HepG2 (cell line): ENCODE measurements at regions not wholly inside any gene's neighbourhood (a gene's known extent, or its start where the extent isn't known, plus 50 kb on each side); places are given as distances from the start of the nearest gene placed in this dataset.
A peak's percentile ranks its signal among the peaks of the same experiment; 100 is the strongest.

Source experiments
- CEBPG ChIP-seq: IDR thresholded peaks from 2 replicates; pipeline ENCODE4 v1.6.1; 2016
- CHCHD3 ChIP-seq: sonication (generic); formaldehyde crosslinking; IDR thresholded peaks from 2 replicates; pipeline ENCODE4 v1.8.0; 2022; ENCODE audit warnings: mild to moderate bottlenecking, missing genetic modification reagents, moderate library complexity
- GABPB1 ChIP-seq: IDR thresholded peaks from 2 replicates; pipeline ENCODE4 v1.6.1; 2016; ENCODE audit warnings: mild to moderate bottlenecking, missing genetic modification reagents, moderate library complexity, missing compliant biosample characterization
- HOXA7 ChIP-seq: sonication (generic); formaldehyde crosslinking; IDR thresholded peaks from 2 replicates; pipeline ENCODE4 v1.8.1; 2022; ENCODE audit warnings: mild to moderate bottlenecking, missing genetic modification reagents, moderate library complexity
- JUNB ChIP-seq: sonication (generic); formaldehyde crosslinking; IDR thresholded peaks from 2 replicates; pipeline ENCODE4 v1.8.0; 2022; ENCODE audit warnings: missing genetic modification reagents, mild to moderate bottlenecking, borderline replicate concordance
- KAT8 ChIP-seq: IDR thresholded peaks from 2 replicates; pipeline ENCODE4 v1.6.1; 2016; ENCODE audit warnings: missing genetic modification reagents, missing compliant biosample characterization
- NFRKB ChIP-seq: fragments of 450-650 bp; IDR thresholded peaks from 2 replicates; pipeline ENCODE4 v1.6.1; 2017
- PAWR ChIP-seq: sonication (generic); formaldehyde crosslinking; IDR thresholded peaks from 2 replicates; pipeline ENCODE4 v1.4.0; 2020; ENCODE audit warnings: missing genetic modification reagents, mild to moderate bottlenecking, borderline replicate concordance
- RARA ChIP-seq: IDR thresholded peaks from 2 replicates; pipeline ENCODE4 v1.6.1; 2016; ENCODE audit warnings: missing genetic modification reagents, missing compliant biosample characterization
- RBM22 ChIP-seq: fragments of 200-400 bp; formaldehyde crosslinking; optimal IDR thresholded peaks from 2 replicates; pipeline ENCODE3; 2017; ENCODE audit warnings: mild to moderate bottlenecking, low read length, moderate library complexity
- RBM39 ChIP-seq: fragments of 200-400 bp; formaldehyde crosslinking; IDR thresholded peaks from one replicate; pipeline ENCODE4 v1.6.1; 2018; ENCODE audit warnings: antibody characterized with exemption, mild to moderate bottlenecking, low read depth, low read length; ENCODE audit not compliant: poor library complexity, severe bottlenecking
- SALL2 ChIP-seq: sonication (generic); formaldehyde crosslinking; IDR thresholded peaks from 2 replicates; pipeline ENCODE4 v1.8.1; 2023; ENCODE audit warnings: mild to moderate bottlenecking, missing genetic modification reagents, inconsistent platforms
- SMC3 ChIP-seq: IDR thresholded peaks from 2 replicates; pipeline ENCODE4 v1.6.1; 2011; ENCODE audit warnings: low read length, improper control_type of control experiment
- SSRP1 ChIP-seq: IDR thresholded peaks from 2 replicates; pipeline ENCODE4 v1.6.1; 2016; ENCODE audit warnings: control low read depth
- TARDBP ChIP-seq: sonication (generic); formaldehyde crosslinking; IDR thresholded peaks from 2 replicates; pipeline ENCODE4 v1.8.0; 2022; ENCODE audit warnings: mild to moderate bottlenecking, missing genetic modification reagents
- THYN1 ChIP-seq: sonication (generic); formaldehyde crosslinking; IDR thresholded peaks from 2 replicates; pipeline ENCODE4 v1.8.1; 2023; ENCODE audit warnings: low read depth, mild to moderate bottlenecking, moderate library complexity, missing genetic modification reagents, borderline replicate concordance
- YEATS4 ChIP-seq: sonication (generic); formaldehyde crosslinking; IDR thresholded peaks from 2 replicates; pipeline ENCODE4 v1.4.0; 2020; ENCODE audit warnings: missing genetic modification reagents, borderline replicate concordance
- ZBTB7B ChIP-seq: sonication (generic); formaldehyde crosslinking; IDR thresholded peaks from 2 replicates; pipeline ENCODE4 v1.4.0; 2020; ENCODE audit warnings: missing genetic modification reagents
- ZC3H13 ChIP-seq: sonication (generic); formaldehyde crosslinking; IDR thresholded peaks from 2 replicates; pipeline ENCODE4 v1.8.1; 2023; ENCODE audit warnings: mild to moderate bottlenecking, missing genetic modification reagents, moderate library complexity
- ZKSCAN8 ChIP-seq: IDR thresholded peaks from 2 replicates; pipeline ENCODE4 v1.6.1; 2016; ENCODE audit warnings: borderline replicate concordance, missing genetic modification reagents, missing compliant biosample characterization
- ZNF530 ChIP-seq: sonication (generic); formaldehyde crosslinking; IDR thresholded peaks from 2 replicates; pipeline ENCODE4 v1.5.0; 2020; ENCODE audit warnings: low read depth, mild to moderate bottlenecking, missing genetic modification reagents
- ZNF619 ChIP-seq: sonication (generic); formaldehyde crosslinking; IDR thresholded peaks from 2 replicates; pipeline ENCODE4 v1.4.0; 2020; ENCODE audit warnings: mild to moderate bottlenecking, missing genetic modification reagents
- ZNF713 ChIP-seq: sonication (generic); formaldehyde crosslinking; IDR thresholded peaks from 2 replicates; pipeline ENCODE4 v1.4.0; 2020; ENCODE audit warnings: mild to moderate bottlenecking, missing genetic modification reagents
- ZNF788 ChIP-seq: sonication (generic); formaldehyde crosslinking; IDR thresholded peaks from 2 replicates; pipeline ENCODE4 v1.5.0; 2020; ENCODE audit warnings: mild to moderate bottlenecking, missing genetic modification reagents, borderline replicate concordance
- TF ChIP-seq, protein P1 (sequence below): sonication (generic); formaldehyde crosslinking; IDR thresholded peaks from 2 replicates; pipeline ENCODE4 v1.8.1; 2023; ENCODE audit warnings: mild to moderate bottlenecking, missing genetic modification reagents
- TF ChIP-seq, protein P2 (sequence below): sonication (generic); formaldehyde crosslinking; IDR thresholded peaks from 2 replicates; pipeline ENCODE4 v1.9.0; 2021; ENCODE audit warnings: missing genetic modification reagents, borderline replicate concordance
- TF ChIP-seq, protein P3 (sequence below): sonication (generic); formaldehyde crosslinking; IDR thresholded peaks from 2 replicates; pipeline ENCODE4 v1.8.0; 2022; ENCODE audit warnings: mild to moderate bottlenecking, missing genetic modification reagents
- TF ChIP-seq, protein P4 (sequence below): sonication (generic); formaldehyde crosslinking; conservative IDR thresholded peaks from 2 replicates; pipeline ENCODE4 v1.8.0; 2022; ENCODE audit warnings: missing genetic modification reagents

DNA sequence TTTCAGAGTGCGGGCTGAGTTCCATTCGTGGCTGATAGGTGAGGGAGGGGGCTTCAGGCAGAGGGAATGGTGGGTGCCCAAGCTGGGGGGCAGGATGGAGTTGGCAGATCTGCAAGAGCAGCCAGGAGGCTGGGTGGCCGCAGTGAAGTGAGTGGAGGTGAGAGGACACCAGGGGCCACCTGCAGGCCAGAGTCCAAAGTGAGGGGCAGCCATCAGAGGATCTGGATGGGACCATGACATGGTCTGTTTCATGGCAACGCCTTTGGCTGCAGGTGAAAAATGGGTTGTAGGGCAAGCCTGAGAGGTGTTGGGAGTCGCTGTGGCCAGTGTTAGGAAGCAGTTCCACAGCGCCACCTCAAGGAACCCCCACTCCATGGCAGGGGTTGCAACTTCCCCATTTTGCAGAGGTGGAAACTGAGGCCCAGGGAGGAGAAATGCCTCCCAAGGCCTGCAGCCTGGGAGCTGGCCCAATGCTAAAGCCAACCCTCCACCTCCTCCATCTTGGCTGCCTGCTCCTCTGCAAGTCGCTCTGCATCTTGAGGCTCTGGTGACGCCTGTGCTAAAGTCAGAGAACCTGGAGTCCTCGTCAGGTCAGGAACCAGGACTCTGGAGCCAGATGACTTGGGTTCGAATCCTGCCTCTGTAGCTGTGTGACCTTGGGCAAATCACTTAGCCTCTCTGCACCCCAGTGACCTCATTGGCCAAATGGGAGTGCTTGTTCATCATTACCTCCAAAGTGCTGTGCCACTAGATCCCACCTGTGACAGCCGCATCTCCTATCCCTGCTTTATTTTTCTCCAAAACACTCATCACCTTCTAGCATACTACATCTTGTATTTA is 153.8 kb downstream of the CEBPB start (continued):
- no peak for TF ChIP-seq ZKSCAN8 (CRISPR knock-in tag)
- TF ChIP-seq GABPB1 (CRISPR knock-in tag): no peak
- TF ChIP-seq, protein P1, sequence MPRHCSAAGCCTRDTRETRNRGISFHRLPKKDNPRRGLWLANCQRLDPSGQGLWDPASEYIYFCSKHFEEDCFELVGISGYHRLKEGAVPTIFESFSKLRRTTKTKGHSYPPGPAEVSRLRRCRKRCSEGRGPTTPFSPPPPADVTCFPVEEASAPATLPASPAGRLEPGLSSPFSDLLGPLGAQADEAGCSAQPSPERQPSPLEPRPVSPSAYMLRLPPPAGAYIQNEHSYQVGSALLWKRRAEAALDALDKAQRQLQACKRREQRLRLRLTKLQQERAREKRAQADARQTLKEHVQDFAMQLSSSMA: no peak
- TF ChIP-seq, protein P2, sequence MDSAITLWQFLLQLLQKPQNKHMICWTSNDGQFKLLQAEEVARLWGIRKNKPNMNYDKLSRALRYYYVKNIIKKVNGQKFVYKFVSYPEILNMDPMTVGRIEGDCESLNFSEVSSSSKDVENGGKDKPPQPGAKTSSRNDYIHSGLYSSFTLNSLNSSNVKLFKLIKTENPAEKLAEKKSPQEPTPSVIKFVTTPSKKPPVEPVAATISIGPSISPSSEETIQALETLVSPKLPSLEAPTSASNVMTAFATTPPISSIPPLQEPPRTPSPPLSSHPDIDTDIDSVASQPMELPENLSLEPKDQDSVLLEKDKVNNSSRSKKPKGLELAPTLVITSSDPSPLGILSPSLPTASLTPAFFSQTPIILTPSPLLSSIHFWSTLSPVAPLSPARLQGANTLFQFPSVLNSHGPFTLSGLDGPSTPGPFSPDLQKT (CRISPR knock-in tag): no peak
- TF ChIP-seq JUNB (CRISPR knock-in tag): no peak
- TF ChIP-seq KAT8 (CRISPR knock-in tag): 0 out of 2 replicates have a peak, but pooled peaks have one; percentile 32
- TF ChIP-seq ZNF619 (CRISPR knock-in tag): no peak
- TF ChIP-seq CEBPG (CRISPR knock-in tag): no peak
- TF ChIP-seq THYN1: no peak
- no peak for TF ChIP-seq HOXA7 (CRISPR knock-in tag)
- TF ChIP-seq ZBTB7B (CRISPR knock-in tag): no peak; the same call in 1 of the 2 replicates
- TF ChIP-seq CHCHD3 (CRISPR knock-in tag): no peak
- TF ChIP-seq YEATS4 (CRISPR knock-in tag): no peak
- TF ChIP-seq NFRKB: no peak
- no peak for TF ChIP-seq ZNF713 (CRISPR knock-in tag)
- no peak for TF ChIP-seq ZC3H13 (CRISPR knock-in tag)
- no peak for TF ChIP-seq RARA
- TF ChIP-seq RBM22: no peak
- TF ChIP-seq SALL2 (CRISPR knock-in tag): no peak
- TF ChIP-seq RBM39: no peak
- no peak for TF ChIP-seq PAWR (CRISPR knock-in tag)
- TF ChIP-seq, protein P3, sequence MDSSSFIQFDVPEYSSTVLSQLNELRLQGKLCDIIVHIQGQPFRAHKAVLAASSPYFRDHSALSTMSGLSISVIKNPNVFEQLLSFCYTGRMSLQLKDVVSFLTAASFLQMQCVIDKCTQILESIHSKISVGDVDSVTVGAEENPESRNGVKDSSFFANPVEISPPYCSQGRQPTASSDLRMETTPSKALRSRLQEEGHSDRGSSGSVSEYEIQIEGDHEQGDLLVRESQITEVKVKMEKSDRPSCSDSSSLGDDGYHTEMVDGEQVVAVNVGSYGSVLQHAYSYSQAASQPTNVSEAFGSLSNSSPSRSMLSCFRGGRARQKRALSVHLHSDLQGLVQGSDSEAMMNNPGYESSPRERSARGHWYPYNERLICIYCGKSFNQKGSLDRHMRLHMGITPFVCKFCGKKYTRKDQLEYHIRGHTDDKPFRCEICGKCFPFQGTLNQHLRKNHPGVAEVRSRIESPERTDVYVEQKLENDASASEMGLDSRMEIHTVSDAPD (CRISPR knock-in tag): no peak
- no peak for TF ChIP-seq ZNF788
- TF ChIP-seq, protein P4, sequence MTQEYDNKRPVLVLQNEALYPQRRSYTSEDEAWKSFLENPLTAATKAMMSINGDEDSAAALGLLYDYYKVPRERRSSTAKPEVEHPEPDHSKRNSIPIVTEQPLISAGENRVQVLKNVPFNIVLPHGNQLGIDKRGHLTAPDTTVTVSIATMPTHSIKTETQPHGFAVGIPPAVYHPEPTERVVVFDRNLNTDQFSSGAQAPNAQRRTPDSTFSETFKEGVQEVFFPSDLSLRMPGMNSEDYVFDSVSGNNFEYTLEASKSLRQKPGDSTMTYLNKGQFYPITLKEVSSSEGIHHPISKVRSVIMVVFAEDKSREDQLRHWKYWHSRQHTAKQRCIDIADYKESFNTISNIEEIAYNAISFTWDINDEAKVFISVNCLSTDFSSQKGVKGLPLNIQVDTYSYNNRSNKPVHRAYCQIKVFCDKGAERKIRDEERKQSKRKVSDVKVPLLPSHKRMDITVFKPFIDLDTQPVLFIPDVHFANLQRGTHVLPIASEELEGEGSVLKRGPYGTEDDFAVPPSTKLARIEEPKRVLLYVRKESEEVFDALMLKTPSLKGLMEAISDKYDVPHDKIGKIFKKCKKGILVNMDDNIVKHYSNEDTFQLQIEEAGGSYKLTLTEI (CRISPR knock-in tag): no peak
- peak; percentile 78 for TF ChIP-seq SMC3
- no peak for TF ChIP-seq TARDBP
- TF ChIP-seq SSRP1 (CRISPR knock-in tag): no peak
- TF ChIP-seq ZNF530 (CRISPR knock-in tag): no peak
